H9 (cell line): ENCODE measurements at regions not wholly inside any gene's neighbourhood (a gene's known extent, or its start where the extent isn't known, plus 50 kb on each side); places are given as distances from the start of the nearest gene placed in this dataset.

ENCODE experiments used
- DNase-seq: peaks from one replicate; pipeline ENCODE4 v3.0.0-alpha.2; 2017
- H2AFZ ChIP-seq: one replicate; pipeline ENCODE4 v1.6.1; 2013; ENCODE audit warnings: mild to moderate bottlenecking, low read length, control low read depth, moderate library complexity
- H2AK5ac ChIP-seq: 2 replicates; pipeline ENCODE4 v1.6.1; 2013; ENCODE audit warnings: low read length, control low read depth, mixed read lengths; ENCODE audit not compliant: insufficient read length
- H2BK120ac ChIP-seq: one replicate; pipeline ENCODE4 v1.6.1; 2013; ENCODE audit warnings: low read depth, mild to moderate bottlenecking, low read length, control low read depth, inconsistent platforms; ENCODE audit not compliant: poor library complexity, severe bottlenecking
- H2BK12ac ChIP-seq: 2 replicates; pipeline ENCODE4 v1.6.1; 2013; ENCODE audit warnings: low read length, control low read depth, mixed read lengths, low read depth; ENCODE audit not compliant: insufficient read length
- H2BK15ac ChIP-seq: 2 replicates; pipeline ENCODE4 v1.6.1; 2013; ENCODE audit warnings: low read depth, low read length, control low read depth
- H2BK20ac ChIP-seq: one replicate; pipeline ENCODE4 v1.6.1; 2013; ENCODE audit warnings: low read depth, mild to moderate bottlenecking, low read length, control low read depth, inconsistent platforms; ENCODE audit not compliant: poor library complexity, severe bottlenecking
- H2BK5ac ChIP-seq: 2 replicates; pipeline ENCODE4 v1.6.1; 2013; ENCODE audit warnings: low read length, control low read depth, mixed read lengths; ENCODE audit not compliant: insufficient read length
- H3K14ac ChIP-seq: 2 replicates; pipeline ENCODE4 v1.6.1; 2013; ENCODE audit warnings: low read length, control low read depth; ENCODE audit not compliant: insufficient read depth
- H3K18ac ChIP-seq: 2 replicates; pipeline ENCODE4 v1.6.1; 2013; ENCODE audit warnings: low read depth, mild to moderate bottlenecking, mixed read lengths, low read length, control low read depth; ENCODE audit not compliant: insufficient read length
- H3K23ac ChIP-seq: 2 replicates; pipeline ENCODE4 v1.6.1; 2013; ENCODE audit warnings: low read length, control low read depth, mixed read lengths, low read depth; ENCODE audit not compliant: insufficient read length
- H3K23me2 ChIP-seq: 2 replicates; pipeline ENCODE4 v1.6.1; 2013; ENCODE audit warnings: low read depth, mild to moderate bottlenecking, mixed read lengths, low read length, control low read depth; ENCODE audit not compliant: insufficient read length, poor library complexity, severe bottlenecking
- H3K27ac ChIP-seq: 2 replicates; pipeline ENCODE4 v1.5.1; 2013; ENCODE audit warnings: low read length, control low read depth, mixed read lengths, low read depth; ENCODE audit not compliant: insufficient read length
- H3K27me3 ChIP-seq: 2 replicates; pipeline ENCODE4 v1.6.1; 2013; ENCODE audit warnings: low read length, control low read depth, inconsistent platforms; ENCODE audit not compliant: insufficient read depth
- H3K4ac ChIP-seq: 2 replicates; pipeline ENCODE4 v1.6.1; 2013; ENCODE audit warnings: low read depth, mild to moderate bottlenecking, control low read depth, inconsistent platforms, low read length, moderate library complexity
- H3K4me1 ChIP-seq: 2 replicates; pipeline ENCODE4 v1.6.1; 2013; ENCODE audit warnings: low read length, control low read depth, inconsistent platforms; ENCODE audit not compliant: insufficient read depth
- H3K4me2 ChIP-seq: 2 replicates; pipeline ENCODE4 v1.6.1; 2013; ENCODE audit warnings: low read length, control low read depth, mixed read lengths; ENCODE audit not compliant: insufficient read length, insufficient read depth
- H3K56ac ChIP-seq: 2 replicates; pipeline ENCODE4 v1.6.1; 2013; ENCODE audit warnings: low read depth, mild to moderate bottlenecking, mixed read lengths, low read length, control low read depth; ENCODE audit not compliant: insufficient read length
- H3K79me1 ChIP-seq: 2 replicates; pipeline ENCODE4 v1.6.1; 2013; ENCODE audit warnings: low read depth, mild to moderate bottlenecking, moderate library complexity, low read length, control low read depth, inconsistent platforms; ENCODE audit not compliant: insufficient read depth, poor library complexity, severe bottlenecking
- H3K79me2 ChIP-seq: 2 replicates; pipeline ENCODE4 v1.6.1; 2013; ENCODE audit warnings: low read length, control low read depth, inconsistent platforms; ENCODE audit not compliant: insufficient read depth
- H3K9ac ChIP-seq: 2 replicates; pipeline ENCODE4 v1.6.1; 2013; ENCODE audit warnings: low read length, control low read depth, mixed read lengths; ENCODE audit not compliant: insufficient read length; ENCODE audit errors: extremely low read depth
- H3K9me3 ChIP-seq: one replicate; pipeline ENCODE4 v1.6.1; 2013; ENCODE audit warnings: low read depth, low read length, inconsistent platforms; ENCODE audit not compliant: control insufficient read depth
- H3T11ph ChIP-seq: one replicate; pipeline ENCODE4 v1.6.1; 2013; ENCODE audit warnings: mild to moderate bottlenecking, low read length, control low read depth, inconsistent platforms
- H4K20me1 ChIP-seq: one replicate; pipeline ENCODE4 v1.6.1; 2013; ENCODE audit not compliant: control insufficient read depth, insufficient read length, insufficient read depth
- H4K5ac ChIP-seq: 2 replicates; pipeline ENCODE4 v1.6.1; 2013; ENCODE audit warnings: low read depth, mild to moderate bottlenecking, mixed read lengths, low read length, control low read depth; ENCODE audit not compliant: insufficient read length
- H4K8ac ChIP-seq: replicated peaks from 2 replicates; pipeline ENCODE4 v1.6.1; 2013; ENCODE audit warnings: low read length, control low read depth, mixed read lengths, low read depth; ENCODE audit not compliant: insufficient read length
- H4K91ac ChIP-seq: 2 replicates; pipeline ENCODE4 v1.6.1; 2013; ENCODE audit warnings: low read depth, mild to moderate bottlenecking, moderate library complexity, mixed read lengths, low read length, control low read depth; ENCODE audit not compliant: insufficient read length
- H3K27ac Mint-ChIP-seq, 3 experiments: 2 replicates in 2 of 3; 3 replicates in 1 of 3; pipeline ENCODE4 v1.8.0; 2020 to 2021; ENCODE audit warnings: mixed read lengths in 3 of 3, mild to moderate bottlenecking in 1 of 3, moderate library complexity in 1 of 3
- H3K27me3 Mint-ChIP-seq: 2 replicates; pipeline ENCODE4 v1.8.0; 2021; ENCODE audit warnings: low read depth, mild to moderate bottlenecking, moderate library complexity, mixed read lengths
- H3K36me3 Mint-ChIP-seq, 3 experiments: 2 replicates in 2 of 3; 3 replicates in 1 of 3; pipeline ENCODE4 v1.8.0; 2020 to 2021; ENCODE audit warnings: low read depth in 3 of 3, mixed read lengths in 3 of 3; ENCODE audit not compliant: insufficient read depth in 1 of 3
- H3K4me1 Mint-ChIP-seq, 2 experiments: 2 replicates each; pipeline ENCODE4 v1.8.0; 2020; ENCODE audit warnings: mixed read lengths in 2 of 2
- H3K4me3 Mint-ChIP-seq, 2 experiments: 2 replicates in 1 of 2; 3 replicates in 1 of 2; pipeline ENCODE4 v1.8.0; 2020 to 2021; ENCODE audit warnings: mild to moderate bottlenecking in 2 of 2, mixed read lengths in 2 of 2, moderate library complexity in 1 of 2
- H3K9me3 Mint-ChIP-seq, 2 experiments: 2 replicates in 1 of 2; 3 replicates in 1 of 2; pipeline ENCODE4 v1.8.0; 2020; ENCODE audit warnings: mild to moderate bottlenecking in 2 of 2, mixed read lengths in 2 of 2, moderate library complexity in 1 of 2
- WGBS: extraction: QIAGEN DNeasy Blood & Tissue Kit; methylation state at CpG from one replicate; pipeline ENCODE4 v1.1.7; 2013; ENCODE audit warnings: missing lambda C conversion rate, low lambda C conversion rate, mixed read lengths; ENCODE audit not compliant: insufficient read length; ENCODE audit errors: extremely low coverage; 5-methylcytosine and 5-hydroxymethylcytosine counted together
- TF ChIP-seq, protein P1 (sequence below): fragments of 200-600 bp; sonication (generic); conservative IDR thresholded peaks from 3 replicates; pipeline ENCODE4 v1.8.0; 2021; ENCODE audit warnings: antibody characterized with exemption, mild to moderate bottlenecking

DNA sequence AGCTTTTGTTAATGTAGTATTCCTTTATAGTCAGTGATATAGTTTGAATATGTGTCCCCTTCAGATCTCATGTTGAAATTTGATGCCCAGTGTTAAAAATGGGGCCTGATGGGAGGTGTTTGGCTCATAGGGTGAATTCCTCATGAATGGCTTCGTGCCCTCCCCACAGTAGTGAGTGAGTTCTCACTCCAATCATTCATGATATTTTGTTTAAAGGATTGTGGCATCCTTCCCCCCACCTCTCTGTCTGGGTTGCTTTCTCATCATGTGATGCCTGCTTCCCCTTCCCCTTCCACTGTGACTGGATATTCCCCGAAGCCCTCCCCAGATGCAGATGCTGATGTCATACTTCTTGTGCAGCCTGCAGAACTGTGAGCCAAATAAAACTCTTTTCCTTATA, 649.8 kb upstream of the NR2F2 start:
- Histone ChIP-seq H2BK12ac (no peak overlapping the region), H3K27ac (no peak overlapping the region), H3K23me2 (no peaks in the 10 kb centered on the region), H3T11ph (no peak overlapping the region), H2BK15ac (no peak overlapping the region), H4K20me1 (no peaks in the 10 kb centered on the region), H2AFZ (no peak overlapping the region), H2BK120ac (no peak overlapping the region), H3K14ac (no peak overlapping the region), H4K8ac (no peak overlapping the region), H3K4ac (no peak overlapping the region), H3K9me3 (no peaks in the 10 kb centered on the region), H4K5ac (no peak overlapping the region), H3K56ac (no peak overlapping the region), H2BK5ac (no peak overlapping the region), H3K23ac (no peak overlapping the region), H3K79me1 (no peaks in the 10 kb centered on the region), H3K9ac (no peak overlapping the region), H3K79me2 (no peaks in the 10 kb centered on the region), H3K4me2 (no peak overlapping the region), H3K18ac (no peak overlapping the region), H2AK5ac (no peak overlapping the region), H4K91ac (no peak overlapping the region), H3K27me3 (no peaks in the 10 kb centered on the region), H3K4me1 (no peaks in the 10 kb centered on the region), H2BK20ac (no peak overlapping the region)
- TF ChIP-seq, protein P1, sequence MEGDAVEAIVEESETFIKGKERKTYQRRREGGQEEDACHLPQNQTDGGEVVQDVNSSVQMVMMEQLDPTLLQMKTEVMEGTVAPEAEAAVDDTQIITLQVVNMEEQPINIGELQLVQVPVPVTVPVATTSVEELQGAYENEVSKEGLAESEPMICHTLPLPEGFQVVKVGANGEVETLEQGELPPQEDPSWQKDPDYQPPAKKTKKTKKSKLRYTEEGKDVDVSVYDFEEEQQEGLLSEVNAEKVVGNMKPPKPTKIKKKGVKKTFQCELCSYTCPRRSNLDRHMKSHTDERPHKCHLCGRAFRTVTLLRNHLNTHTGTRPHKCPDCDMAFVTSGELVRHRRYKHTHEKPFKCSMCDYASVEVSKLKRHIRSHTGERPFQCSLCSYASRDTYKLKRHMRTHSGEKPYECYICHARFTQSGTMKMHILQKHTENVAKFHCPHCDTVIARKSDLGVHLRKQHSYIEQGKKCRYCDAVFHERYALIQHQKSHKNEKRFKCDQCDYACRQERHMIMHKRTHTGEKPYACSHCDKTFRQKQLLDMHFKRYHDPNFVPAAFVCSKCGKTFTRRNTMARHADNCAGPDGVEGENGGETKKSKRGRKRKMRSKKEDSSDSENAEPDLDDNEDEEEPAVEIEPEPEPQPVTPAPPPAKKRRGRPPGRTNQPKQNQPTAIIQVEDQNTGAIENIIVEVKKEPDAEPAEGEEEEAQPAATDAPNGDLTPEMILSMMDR: no peak
- Mint-ChIP-seq H3K27me3 (no peaks in the 10 kb centered on the region), H3K27ac (peak overlapping the region in 1 of 3 experiments; percentile 35; a peak in 1 of 7 replicates), H3K4me3 (no peak overlapping the region), H3K9me3 (no peaks in the 10 kb centered on the region), H3K4me1 (0 out of 4 replicates have a peak, but pooled peaks cover 0 to 3% of the 10 kb centered on the region in 2 experiments), H3K36me3 (no peaks in the 10 kb centered on the region)
- no CpG with 5 or more reads among the region's 2 CpGs for WGBS
- no peak for DNase-seq
